ENCODE measurements at regions not wholly inside any gene's neighbourhood (a gene's known extent, or its start where the extent isn't known, plus 50 kb on each side); places are given as distances from the start of the nearest gene placed in this dataset.

DNA sequence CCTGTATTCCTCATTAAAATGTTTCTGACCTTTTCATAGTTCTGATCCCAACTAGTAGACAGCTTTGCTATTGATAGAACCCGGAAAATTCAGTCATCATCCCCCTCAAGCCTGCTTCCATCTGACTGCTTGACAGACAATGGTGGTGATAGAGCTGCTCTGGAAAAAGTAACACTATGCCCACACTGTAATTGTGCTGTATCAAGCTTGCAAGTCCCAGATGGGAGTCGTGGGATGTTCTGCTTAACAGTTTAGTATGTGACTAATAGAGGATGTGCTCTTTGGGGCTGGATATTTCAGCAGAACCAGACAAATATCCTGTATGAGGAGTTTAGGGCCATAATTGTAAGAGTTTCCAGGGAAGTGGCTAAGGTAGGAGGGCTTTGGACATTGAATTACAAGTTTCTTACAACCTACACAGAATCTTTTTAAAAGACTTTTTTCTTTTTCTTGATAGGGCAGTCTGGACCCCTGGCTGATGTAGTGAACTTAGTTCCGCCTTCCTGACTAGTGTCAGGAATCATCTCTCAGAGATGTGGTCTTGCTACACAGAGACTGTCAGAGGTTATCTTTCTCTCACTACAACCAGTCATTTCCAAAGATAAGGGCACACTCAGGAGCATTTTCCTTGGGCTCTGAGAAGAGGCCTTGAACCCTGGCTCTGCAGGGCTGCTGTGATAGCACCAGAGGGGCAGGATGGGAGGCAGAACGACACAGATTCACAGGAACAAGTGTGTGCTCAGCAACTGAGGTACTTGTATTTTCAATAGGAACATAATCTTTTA is 158.0 kb upstream of the RBMS1 start:
- in situ Hi-C loops (cut with HindIII; ENCODE audit: low pct_unique_long_range_greater_than_20kb, low sequenced_read_pairs): no loop called here
- peak; percentile 59 for DNase-seq (ENCODE audit: low read depth, low spot score)

DNA sequence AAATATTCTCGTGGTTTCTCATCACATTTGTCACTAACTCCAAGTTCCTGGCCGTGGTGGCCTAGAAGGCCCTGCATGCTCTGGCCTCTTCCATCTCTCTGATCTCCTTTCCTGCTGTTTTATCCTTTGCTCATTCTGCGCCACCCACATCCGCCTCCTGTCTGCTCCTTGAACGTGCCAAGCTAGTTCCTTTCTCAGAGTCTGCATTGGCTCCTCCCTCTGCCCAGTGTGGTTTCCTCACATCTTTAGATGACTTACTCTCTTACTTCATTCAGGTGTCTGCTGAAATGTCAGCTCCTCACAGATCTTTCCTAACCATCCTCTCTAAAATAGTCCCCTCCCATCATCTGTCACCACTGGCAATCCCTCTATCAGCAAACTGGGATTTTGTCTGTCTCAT is 158.6 kb upstream of the RBMS1 start:
- DNase-seq (ENCODE audit: low read depth, low spot score): no peak
- in situ Hi-C loops (cut with HindIII; ENCODE audit: low pct_unique_long_range_greater_than_20kb, low sequenced_read_pairs): no loop called here

DNA sequence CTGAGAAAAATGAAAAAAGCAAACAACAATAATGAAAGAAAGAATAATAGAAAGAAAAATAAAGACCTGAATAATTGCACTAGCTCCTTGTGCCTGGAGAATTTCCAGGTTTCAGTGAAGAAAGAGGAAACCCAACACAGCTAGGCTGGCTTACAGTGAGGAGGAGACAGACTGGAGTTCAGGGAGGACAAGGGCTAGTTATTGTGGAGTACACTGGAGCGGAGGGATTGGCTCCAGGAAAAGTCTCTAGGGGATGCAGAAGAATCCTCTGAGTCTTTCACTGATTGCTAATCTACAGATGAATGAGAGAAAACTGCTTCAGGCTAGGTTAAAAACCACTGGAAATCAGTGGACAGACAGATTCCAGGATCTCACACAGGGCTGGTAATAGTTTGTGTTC is 163.6 kb upstream of the RBMS1 start:
- in situ Hi-C loops (cut with HindIII; ENCODE audit: low pct_unique_long_range_greater_than_20kb, low sequenced_read_pairs): no loop called here
- DNase-seq (ENCODE audit: low read depth, low spot score): peak; percentile 95

DNA sequence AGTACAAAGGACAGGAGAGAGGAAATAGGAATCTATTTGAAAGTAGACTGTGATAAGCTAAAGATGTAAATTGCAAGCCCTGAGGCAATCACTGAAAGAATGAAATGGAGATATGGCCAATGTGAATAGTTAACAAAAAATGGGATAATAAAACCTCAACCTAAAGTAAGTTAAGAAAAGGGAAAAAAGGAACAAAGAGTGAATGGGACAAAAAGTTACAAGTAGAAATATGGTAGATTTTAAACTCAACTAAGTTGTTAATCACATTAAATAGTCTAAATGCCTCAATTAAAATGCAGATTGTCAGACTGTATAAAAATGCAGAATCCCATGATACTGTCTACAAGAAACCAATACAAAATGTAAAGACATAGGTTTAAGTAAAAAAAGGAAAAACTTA is 165.2 kb upstream of the RBMS1 start:
- no peak for DNase-seq (ENCODE audit: low read depth, low spot score)
- in situ Hi-C loops (cut with HindIII; ENCODE audit: low pct_unique_long_range_greater_than_20kb, low sequenced_read_pairs): no loop called here

DNA sequence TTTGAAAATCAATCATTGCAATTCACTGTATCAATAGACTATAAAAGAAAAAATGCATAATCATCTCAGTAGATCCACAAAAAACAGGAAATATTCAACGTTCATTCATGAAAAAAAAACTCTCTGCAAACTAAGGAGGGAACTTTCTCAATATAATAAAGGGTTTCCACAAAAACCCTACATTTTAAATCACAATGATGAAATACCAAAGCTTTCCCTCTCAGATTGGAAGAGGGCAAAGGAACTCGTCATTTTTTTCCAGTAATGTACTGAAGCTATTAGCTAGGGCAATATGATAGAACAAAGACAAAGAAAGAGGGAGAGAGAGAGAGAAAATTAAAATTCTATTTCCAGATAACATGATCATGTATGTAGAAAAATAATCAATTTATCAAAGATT is 167.1 kb upstream of the RBMS1 start:
- no peak for DNase-seq (ENCODE audit: low read depth, low spot score)
- in situ Hi-C loops (cut with HindIII; ENCODE audit: low pct_unique_long_range_greater_than_20kb, low sequenced_read_pairs): no loop called here

DNA sequence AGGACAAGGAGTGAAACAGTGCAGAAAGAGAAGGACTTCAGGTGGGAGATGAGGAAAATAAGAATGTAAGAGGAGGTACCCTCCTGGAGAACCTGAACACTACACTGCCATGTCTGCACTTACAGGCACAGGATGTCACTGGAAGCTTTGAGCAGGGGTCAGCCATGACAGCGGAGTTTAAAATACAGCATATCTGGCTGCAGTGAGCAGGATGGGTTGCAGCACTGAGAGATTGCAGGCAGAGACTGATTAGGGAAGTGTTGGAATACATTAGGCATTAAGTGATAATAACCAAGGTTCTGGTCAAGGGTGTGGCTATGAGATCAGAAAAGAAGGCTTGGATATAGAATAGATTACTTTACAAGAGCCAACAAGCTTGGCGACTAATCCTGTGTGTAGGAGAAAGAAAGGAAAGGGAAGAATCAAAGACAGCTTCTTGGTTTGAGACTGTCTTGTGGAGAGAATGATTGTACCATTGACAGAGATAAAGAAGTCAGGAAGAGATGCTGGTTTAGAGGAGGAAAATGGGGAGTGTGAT is 171.1 kb upstream of the RBMS1 start:
- in situ Hi-C loops (cut with HindIII; ENCODE audit: low pct_unique_long_range_greater_than_20kb, low sequenced_read_pairs): no loop called here
- DNase-seq (ENCODE audit: low read depth, low spot score): no peak

DNA sequence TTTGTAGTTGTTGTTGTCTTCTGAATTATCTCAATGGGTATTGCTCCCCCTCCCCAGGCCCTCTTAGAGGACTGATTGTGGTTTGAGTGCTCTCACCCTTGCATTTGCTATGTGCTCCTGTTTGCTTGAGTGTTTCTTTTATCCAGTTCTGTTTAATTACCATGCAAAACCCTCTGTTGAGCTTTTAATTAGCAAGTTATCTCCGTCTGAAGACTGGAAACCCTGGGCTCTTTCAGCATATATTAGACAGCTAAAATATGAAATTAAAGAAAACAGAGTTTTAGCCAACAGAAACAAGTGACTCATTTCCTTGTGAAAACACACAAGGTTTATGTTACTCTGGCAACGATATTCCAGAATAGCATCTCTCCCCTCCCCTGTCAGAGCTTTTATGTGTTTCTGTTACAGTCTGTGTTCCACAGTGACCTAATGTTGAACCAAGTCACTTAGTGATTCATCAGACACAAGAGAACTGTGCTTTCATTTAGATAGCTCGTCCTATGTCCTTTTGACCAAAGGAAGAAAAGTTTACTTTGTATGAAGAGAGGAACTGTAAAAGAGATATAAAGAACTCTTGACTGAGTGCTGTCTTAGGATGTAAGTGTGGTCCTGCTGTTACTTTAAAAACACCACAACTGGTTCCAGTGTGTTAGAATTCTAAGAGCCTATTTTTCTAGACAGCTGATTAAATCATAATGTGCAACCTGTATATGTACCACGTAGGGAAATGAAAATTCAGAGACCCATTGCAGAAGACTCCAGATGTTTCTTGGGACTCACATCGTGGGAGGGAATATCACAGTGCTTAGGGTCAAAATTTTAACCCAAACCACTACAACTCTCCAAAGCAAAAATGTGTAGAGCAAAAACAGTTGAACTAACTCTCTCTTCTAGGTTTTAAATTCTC is 172.8 kb upstream of the RBMS1 start:
- in situ Hi-C loops (cut with HindIII; ENCODE audit: low pct_unique_long_range_greater_than_20kb, low sequenced_read_pairs): no loop called here
- peak; percentile 95 for DNase-seq (ENCODE audit: low read depth, low spot score)

DNA sequence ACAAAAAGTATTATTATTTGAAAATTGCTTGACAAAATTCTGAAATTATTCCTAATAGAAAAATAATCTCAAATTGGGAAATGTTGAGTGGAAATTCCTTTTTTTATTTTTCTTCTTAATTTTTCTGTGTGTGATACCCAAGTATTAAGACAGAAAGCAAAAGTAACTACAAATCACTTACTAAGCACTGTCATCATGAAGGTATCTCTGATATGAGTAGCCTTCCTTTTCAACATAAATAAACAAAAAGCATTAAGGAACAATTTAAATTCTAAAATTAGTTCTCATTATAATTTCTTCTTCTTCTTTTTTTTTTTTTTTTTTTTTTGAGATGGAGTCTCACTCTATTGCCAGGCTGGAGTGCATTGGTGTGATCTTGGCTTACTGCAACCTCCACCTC is 174.2 kb upstream of the RBMS1 start:
- no peak for DNase-seq (ENCODE audit: low read depth, low spot score)
- in situ Hi-C loops (cut with HindIII; ENCODE audit: low pct_unique_long_range_greater_than_20kb, low sequenced_read_pairs): no loop called here

DNA sequence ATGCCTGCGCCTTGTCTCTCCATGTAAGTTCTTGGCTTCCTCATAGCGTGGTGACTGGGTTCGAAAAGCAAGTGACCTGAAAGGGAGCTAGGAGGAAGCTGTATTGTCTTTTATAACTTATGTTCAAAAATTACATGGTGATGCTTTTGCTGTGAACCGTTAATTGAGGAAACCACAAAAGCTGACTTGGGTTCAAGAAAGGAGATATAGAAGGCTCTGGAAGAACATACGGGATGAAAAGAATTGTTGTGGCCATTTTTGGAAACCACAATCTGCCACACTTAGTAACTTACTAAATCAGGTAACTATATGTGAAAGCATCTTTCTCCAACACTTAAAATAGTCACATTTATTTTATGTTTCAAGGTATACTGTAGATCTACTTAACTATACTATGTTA is 177.0 kb upstream of the RBMS1 start:
- no peak for DNase-seq (ENCODE audit: low read depth, low spot score)
- in situ Hi-C loops (cut with HindIII; ENCODE audit: low pct_unique_long_range_greater_than_20kb, low sequenced_read_pairs): no loop called here

DNA sequence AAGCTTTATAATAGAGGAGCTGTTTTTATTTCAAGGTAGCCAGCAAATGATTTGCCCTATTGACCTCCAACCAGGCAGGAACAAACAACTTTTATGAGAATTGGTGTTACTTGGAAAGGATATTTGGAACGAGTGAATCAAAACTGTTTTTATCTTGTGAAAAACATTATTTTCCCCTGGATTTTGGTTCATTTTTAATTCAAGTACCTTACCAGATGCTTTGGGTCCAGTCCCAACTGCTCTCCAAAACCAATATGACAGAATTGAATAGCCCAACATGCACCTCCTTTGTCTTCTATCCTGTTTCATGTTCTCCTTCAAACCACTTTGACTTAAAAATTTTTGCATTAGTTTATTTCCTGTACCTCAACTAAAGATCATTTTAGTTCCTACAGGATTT is 178.6 kb upstream of the RBMS1 start:
- no peak for DNase-seq (ENCODE audit: low read depth, low spot score)
- in situ Hi-C loops (cut with HindIII; ENCODE audit: low pct_unique_long_range_greater_than_20kb, low sequenced_read_pairs): no loop called here

DNA sequence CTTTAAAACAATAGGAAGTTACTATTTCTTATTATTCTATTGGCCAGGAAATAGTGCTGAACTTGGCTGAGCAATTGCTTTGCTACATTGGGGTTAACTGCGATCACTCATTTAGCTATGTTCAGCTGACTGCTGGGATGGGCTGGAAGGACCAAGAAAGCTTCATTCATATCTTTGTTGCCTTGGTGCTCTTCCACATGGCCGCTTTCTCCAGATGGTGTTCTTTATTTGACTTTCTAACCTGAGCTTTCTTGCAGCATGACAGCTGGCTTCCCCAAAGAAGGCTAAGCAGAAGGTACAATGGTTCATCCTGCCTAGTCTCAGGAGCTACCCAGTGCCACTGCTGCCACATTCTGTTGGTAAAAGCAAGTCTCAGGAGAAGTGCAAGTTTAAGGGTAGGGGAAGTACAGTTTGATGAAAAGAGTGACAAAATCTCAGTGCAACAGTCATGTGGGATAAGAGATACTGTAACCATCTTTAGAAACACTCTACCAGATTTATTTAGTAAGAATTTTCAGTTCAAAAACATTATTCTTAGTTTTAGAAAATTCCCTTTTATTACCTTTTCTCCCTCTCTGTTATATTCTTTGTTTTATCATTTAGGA is 180.6 kb upstream of the RBMS1 start:
- DNase-seq (ENCODE audit: low read depth, low spot score): no peak
- in situ Hi-C loops (cut with HindIII; ENCODE audit: low pct_unique_long_range_greater_than_20kb, low sequenced_read_pairs): no loop called here

DNA sequence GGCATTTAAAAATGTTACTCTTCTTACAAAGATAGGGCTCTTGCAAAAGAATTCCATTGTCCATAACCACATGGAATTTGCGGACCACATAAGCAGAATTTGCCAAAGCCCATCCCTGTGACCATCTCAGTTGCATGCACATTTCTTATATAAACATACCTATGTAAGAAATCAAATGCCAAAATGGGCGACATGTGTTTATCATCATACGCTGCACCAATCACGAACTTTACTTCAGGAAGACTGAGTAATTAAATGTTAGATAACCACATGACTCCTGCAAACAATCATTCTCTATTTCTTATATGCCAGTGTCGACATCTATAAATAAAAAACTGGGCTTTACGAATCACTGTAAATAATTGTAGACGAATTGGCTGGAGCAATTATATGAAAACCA is 186.1 kb upstream of the RBMS1 start:
- DNase-seq (ENCODE audit: low read depth, low spot score): no peak
- in situ Hi-C loops (cut with HindIII; ENCODE audit: low pct_unique_long_range_greater_than_20kb, low sequenced_read_pairs): no loop called here

DNA sequence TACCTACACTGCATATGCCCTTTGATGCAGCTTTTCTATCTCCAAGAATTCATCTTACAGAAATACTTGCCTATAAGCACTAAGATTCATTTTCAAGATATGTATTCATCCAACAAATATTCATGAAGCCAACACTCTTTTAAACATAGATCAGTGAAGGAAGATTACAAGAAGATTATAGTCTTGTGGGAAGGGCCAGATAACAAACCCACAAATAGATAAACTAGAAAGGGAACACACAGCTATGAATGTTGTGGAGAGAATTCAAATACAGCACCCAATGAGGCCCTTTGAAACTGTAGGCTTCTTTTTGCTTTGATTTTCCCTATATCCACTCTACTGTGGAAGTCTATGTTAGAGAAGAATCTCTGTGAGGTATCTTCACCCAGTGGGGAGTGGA is 186.7 kb upstream of the RBMS1 start:
- in situ Hi-C loops (cut with HindIII; ENCODE audit: low pct_unique_long_range_greater_than_20kb, low sequenced_read_pairs): no loop called here
- DNase-seq (ENCODE audit: low read depth, low spot score): no peak

DNA sequence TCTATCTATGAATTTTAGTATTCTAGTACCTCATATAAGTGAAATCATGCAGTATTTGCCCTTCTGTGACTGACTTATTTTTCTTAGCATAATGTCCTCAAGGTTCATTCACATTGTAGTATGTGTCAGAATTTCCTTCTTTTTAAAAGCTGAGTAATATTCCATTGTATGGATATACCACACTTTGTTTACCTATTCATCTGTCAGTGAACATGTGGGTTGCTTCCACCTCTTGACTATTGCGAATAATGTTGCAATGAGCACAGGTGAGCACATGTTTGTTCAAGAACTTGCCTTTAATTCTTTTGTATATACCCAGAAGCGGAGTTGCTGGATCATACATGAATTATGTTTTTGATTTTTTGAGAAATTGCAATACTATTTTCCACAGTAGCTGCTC is 187.4 kb upstream of the RBMS1 start:
- no peak for DNase-seq (ENCODE audit: low read depth, low spot score)
- in situ Hi-C loops (cut with HindIII; ENCODE audit: low pct_unique_long_range_greater_than_20kb, low sequenced_read_pairs): no loop called here

DNA sequence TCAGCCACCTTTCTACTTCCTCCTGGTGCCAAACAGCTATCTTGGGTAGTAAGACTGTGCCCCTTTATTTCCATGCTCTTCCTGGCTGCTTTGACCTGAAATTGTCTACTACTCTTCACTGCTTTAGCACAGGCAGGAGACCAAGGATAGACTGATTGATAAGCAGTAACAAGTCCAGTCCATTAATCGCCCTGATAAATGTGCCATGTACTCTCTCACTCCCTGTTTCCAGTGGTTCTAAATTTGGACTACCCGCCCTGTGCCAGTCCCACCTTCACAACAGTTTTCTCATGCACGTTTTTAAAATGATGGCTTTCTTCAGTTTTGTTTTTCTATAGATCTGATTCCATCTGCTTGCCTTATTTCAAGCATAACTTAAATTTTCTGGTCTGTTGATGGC is 189.6 kb upstream of the RBMS1 start:
- DNase-seq (ENCODE audit: low read depth, low spot score): no peak
- in situ Hi-C loops (cut with HindIII; ENCODE audit: low pct_unique_long_range_greater_than_20kb, low sequenced_read_pairs): no loop called here

DNA sequence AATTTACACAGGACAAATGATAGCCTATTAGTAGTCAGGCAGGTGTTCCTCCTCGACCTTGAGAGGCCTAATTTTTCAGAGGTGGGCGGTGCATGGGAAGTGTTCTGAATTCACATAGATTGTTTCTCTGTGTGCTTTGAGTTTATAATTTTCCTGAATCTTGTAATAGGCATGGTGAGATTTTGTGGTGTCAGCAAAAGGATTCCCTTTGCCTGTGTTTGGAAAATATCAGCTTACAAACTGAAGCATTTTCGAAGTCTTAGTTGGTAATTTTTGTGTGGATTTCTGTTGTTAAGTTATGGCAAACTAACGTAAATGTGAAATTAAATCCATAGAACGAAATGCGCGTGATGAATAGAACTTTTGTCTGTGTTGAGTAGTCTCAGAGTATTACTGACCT is 194.0 kb upstream of the RBMS1 start:
- in situ Hi-C loops (cut with HindIII; ENCODE audit: low pct_unique_long_range_greater_than_20kb, low sequenced_read_pairs): no loop called here
- no peak for DNase-seq (ENCODE audit: low read depth, low spot score)

DNA sequence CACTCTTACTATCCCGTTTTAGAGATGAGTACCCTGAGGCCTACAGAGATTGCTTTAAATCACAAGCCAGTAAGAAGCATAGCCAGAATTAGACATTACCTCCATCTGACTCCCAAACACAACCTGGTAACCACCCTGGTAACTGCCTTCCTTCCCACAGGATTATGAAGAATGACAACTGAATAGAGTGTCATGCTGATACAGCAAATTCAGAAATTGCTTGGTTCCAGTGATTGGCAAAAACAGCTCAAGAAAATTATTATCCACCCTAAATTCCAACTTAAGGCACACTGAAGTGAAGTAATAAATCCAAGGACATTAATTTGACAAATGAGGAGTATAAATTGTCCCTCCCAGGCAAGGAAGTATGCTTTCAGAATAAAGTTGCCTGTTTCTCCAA is 195.8 kb upstream of the RBMS1 start:
- in situ Hi-C loops (cut with HindIII; ENCODE audit: low pct_unique_long_range_greater_than_20kb, low sequenced_read_pairs): no loop called here

DNA sequence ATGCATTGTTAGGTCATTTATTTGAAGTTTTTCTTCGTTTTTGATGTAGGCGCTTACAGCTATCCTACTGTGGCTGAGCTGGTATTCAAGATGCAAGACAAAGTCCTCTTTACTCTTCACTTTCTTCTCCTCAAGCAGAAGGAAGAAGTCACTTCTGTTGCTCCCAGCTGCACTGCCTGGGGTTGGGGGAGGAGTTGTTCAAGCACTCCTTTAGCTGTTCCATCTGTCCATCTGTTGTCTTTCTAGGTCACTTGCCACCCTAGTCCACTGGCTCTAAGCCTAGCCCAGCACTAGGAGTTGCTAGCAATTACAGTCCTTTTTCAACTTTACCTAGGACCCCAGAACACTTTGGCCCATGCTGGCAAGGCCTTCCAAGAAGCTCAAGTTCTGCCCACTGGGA is 200.6 kb upstream of the RBMS1 start:
- in situ Hi-C loops (cut with HindIII; ENCODE audit: low pct_unique_long_range_greater_than_20kb, low sequenced_read_pairs): no loop called here
- no peak for DNase-seq (ENCODE audit: low read depth, low spot score)

More for the DNA sequence above, 195.8 kb upstream of the RBMS1 start:
- no peak for DNase-seq (ENCODE audit: low read depth, low spot score)

Measured in SK-MEL-5 (cell line).